GM21786 (cell line): ENCODE measurements at regions not wholly inside any gene's neighbourhood (a gene's known extent, or its start where the extent isn't known, plus 50 kb on each side); places are given as distances from the start of the nearest gene placed in this dataset.

Experiments used
- ATAC-seq: cut with Tn5 transposase; IDR thresholded peaks from one replicate; pipeline ENCODE4 v1.9.1; 2021; ENCODE audit not compliant: unreplicated experiment

DNA sequence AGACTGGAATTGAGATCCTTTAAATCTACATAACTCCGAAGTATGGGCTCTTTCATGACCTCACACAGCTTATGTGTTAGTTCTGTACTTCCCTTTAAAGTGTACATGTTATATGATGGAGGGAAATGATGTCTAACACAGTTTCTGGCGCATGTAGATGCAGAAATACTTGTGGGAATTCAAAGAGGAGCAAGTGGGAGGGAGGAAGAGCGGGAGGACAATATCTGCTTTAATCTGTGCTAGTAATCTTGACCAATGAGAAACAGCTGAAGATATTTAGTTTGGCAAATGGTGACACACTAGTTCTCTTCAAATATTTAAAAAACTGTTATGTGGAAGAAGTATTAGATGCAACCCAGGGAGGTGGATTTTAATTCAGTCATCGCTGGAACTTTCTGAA, 62.9 kb upstream of the PLEKHG1 start:
- ATAC-seq = no peak

DNA sequence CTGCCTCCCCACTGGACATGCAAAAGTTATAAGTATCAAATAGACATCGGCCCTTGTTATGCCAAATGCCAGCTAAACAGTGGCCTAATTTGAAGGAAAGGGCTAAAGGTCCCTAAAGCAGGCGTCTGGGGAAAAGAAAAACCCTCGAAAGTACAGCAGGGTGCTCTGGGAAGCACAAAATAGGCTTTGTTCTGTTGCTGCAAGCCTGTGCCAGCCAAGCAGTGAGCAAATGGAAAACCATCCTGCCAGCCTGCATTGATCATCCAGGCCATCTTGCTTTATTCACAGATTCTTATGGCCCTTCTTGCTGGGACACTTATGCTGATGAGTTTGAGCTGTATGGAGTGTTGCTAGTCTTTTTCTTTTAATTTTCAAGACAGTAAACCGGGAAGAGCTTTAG, 62.2 kb upstream of the PLEKHG1 start:
- ATAC-seq = no peak

DNA sequence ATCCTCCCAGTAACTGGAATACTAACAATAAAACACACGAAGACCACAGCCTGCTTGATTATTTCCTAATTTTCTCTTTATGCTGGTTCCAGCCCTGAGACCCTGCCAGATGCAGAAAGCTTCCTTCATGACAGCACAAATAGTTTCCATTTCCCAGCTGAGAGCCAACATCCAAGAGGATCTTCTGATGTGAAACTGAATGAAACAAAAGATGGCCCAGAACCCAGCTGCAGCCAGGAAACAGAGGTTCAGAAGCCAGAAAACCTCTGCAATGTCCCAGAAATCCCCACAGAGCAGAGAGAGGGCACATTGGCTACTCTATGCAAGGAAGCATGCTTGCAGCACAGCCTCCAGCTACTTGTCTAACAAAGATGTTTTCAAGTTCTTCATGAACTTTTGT, 61.8 kb upstream of the PLEKHG1 start:
- no peak for ATAC-seq

DNA sequence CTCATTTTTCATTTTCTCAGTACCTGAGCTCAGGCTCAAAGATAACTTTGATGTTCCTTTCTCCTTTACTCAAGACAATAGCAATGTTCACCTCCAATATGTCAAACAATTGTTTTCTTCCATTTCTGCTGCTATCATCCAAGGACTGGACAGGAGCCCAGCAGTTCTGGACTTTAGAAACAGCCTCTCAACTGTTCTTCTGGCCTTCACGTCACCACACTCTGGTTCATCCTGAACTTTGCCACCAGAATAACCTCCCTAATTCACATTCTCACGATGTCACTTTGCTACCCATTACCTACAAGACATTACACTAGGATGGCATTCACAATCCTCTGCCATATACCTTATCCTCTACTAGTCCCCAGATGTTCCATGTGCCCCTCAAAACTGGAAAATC, 60.6 kb upstream of the PLEKHG1 start:
- ATAC-seq = no peak

DNA sequence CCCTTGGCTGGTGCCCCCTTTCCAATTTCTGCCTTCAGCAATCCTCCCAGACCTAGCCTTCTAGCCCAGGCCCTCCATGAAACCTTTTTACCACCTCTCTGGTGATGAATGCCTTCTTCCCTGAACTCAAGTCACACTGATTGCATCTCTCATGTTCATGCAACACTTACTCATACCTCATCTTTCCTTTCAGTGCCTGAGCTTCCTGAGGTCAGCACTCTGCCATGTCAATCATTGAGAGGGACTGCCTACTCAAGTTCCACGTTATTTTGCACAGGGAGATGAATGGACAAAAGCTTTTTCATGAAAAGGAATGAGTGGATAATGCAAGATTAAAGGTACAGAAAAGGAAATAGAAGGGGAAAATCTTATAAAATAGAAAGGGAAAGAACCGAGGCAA, 60.1 kb upstream of the PLEKHG1 start:
- no peak for ATAC-seq

DNA sequence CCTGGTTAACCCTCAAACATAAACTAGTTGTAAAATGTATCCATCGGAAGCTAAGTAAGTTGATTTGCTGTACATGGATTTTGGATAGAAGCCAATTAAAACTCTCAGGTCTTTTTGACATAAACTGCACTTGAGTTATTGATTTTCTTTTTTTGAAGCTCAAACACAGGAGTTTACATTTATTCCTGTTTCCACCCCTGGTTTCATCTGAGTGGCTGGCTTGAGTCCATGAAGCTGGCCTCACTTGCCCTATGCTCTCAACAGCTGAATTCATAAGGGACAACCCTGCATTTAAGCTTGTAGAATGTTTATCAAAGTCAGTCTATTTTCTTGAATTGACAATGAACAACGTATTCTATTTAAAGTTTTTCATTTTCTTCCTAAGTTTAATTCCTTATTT, 58.1 kb upstream of the PLEKHG1 start:
- no peak for ATAC-seq

DNA sequence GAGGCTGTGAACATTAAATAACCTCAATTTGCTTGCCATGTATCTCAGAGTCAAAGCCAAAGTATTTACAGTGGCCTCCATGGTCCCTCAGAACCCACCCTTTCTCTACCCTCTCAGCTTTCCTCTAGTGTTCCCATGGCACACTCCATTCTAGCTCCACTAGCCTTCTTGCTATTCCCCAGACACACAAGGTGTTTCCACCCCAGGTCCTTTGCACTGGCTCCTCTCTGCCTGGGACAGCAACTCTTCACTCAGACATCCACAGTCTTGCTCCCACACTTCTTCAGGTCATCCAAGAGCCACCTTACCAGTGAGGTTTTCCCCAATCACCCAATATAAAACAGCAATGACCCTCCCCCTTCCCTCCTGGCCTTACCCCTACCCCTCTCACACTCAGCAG, 56.5 kb upstream of the PLEKHG1 start:
- ATAC-seq = no peak

DNA sequence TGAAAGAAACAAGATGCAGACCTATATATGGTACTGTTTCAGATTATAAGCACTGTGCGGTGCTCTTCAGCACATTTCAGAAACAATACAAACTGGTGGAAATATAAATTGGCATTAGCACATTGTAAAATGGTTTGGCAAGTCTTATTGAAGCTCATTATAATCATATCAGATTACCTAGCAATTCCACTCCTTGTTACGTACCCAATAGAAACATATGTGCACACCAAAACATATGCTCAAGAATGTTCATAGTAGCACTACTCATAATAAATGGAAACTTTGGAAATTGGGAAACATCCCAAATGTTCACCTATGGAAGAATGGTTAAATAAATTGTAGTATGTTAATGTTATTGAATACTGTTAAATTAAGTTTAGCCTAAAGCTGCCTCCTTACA, 54.9 kb upstream of the PLEKHG1 start:
- no peak for ATAC-seq

DNA sequence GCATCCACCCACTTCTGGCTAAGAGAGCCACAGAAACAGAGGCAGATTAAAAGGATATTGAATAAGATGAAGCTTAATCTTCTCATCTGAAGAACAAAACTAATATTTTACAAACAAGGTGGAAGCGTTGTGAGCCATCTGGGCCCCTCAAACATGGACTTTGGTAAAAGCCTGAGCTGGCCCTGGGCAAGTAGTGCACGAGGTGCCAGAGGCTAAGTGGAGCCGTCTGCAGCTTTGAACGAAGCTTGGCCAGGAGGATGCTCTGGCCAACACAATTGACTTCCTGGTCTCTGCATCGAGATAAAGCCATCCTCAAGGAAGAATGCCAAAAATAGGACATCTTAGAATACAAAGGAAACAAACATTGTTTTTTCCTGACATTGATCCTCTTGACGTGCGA, 53.2 kb upstream of the PLEKHG1 start:
- ATAC-seq = no peak

DNA sequence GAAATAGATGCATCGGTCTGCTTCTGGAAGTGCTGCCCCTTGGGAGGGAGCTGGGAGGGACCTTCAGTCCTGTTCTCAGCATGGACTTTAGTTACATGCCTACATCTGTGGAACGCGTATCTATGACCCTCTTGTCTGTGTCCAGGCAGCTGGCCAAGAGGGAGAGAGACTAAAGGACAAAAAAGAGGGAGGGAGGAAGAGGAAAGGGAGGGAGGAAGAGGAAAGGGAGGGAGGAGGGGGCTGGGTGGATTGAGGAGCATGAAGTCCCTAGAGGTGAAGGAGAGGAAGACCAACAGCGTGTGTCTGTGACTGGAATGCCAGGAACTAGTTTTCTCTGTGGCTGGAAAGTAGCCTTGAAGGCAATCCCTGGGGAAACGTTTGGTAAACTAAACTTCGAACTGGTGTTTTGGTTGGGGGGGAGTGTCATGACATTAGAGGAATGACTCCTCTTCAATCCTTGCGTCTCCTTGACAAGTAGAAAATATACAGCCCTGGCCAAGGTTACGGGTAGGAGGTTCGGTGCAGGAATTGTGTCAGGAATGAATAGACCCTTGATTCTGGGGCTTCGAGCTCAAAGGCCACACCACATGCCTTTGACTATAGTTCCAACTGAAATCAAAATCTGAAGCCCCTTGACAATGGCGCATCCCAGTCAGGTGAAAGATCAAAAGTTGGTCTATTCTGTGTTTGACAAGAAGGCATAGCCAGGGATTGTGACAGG, 52.0 kb upstream of the PLEKHG1 start:
- ATAC-seq = no peak

DNA sequence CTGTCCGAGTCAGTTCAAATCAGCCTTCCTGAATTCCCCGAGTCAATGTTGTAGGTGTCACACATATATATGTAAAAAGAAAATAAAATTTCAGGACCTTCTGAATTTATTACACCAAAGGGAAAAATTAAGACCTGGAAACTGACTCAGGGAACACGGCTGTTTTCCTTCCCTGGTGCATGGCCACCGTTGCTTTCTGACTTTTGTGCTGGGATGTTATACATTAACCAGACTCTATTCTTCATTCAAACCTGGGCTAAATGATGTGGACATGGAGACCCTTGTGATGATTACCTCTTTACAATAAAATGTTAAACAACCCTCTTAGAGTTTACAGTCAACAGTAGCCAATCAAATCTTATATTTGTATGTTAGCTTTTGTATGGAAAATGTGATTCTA, 51.4 kb upstream of the PLEKHG1 start:
- ATAC-seq = no peak

DNA sequence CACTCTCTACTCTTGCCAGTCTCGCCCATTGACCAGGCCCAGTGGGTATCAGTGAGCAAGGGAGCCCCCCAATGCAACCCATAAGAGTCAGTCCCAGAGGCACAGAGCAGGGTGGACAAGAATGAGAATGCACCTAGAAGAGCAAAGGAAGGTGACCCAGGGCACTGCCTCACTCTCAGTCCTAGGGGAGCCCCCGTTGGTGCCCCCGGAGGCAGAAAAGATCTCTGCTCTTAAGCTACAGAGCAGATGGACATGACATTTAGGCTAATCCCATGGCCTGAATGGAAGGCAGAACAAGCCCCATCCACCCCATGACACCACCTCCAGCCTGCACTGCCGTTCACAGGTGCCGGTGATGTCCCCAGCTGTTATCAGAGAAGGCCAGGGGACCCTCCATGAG, 50.7 kb upstream of the PLEKHG1 start:
- no peak for ATAC-seq

DNA sequence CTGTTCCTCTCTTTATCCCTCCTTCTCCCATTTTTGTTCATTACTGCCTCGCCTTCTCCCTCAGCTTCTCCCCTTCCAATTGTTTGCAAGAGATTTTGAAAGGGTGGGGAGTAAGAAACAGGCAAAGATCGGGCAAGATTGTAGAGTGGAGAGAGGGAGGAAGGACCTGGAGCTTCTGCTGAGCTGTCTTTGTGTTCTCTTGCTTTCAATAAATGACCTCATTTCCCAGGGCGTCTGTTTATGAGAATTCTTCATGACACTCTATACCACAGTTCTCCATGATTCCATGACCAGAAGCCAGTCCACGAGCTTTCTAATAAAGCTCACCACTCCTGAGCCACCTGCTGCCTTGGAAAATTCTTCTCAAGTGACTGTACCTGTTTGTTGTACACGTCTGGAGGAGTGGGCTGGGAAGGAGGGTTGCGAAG, 50.0 kb upstream of the PLEKHG1 start:
- no peak for ATAC-seq
